ENCODE measurements at regions not wholly inside any gene's neighbourhood (a gene's known extent, or its start where the extent isn't known, plus 50 kb on each side); places are given as distances from the start of the nearest gene placed in this dataset.

- TF ChIP-seq CTCF (IDR thresholded peaks at IDR 0.05; ENCODE audit: extremely low read depth, missing control alignments) = no peak
- DNase-seq (ENCODE audit: low spot score) = no peak
Measured at GRCh38 chr11:127448101-127448500, 447.5 kb upstream of the KIRREL3 start.

- no peak for TF ChIP-seq CTCF (IDR thresholded peaks at IDR 0.05; ENCODE audit: extremely low read depth, missing control alignments)
Measured at GRCh38 chr11:127445476-127445875, 444.9 kb upstream of the KIRREL3 start.

GRCh38 chr11:127443297-127443696 lies 442.7 kb upstream of the KIRREL3 start:
- DNase-seq (ENCODE audit: low spot score) = no peak

More at GRCh38 chr11:127445476-127445875, 444.9 kb upstream of the KIRREL3 start:
- no peak for DNase-seq (ENCODE audit: low spot score)

GRCh38 chr11:127440616-127441015 lies 440.0 kb upstream of the KIRREL3 start:
- TF ChIP-seq CTCF (IDR thresholded peaks at IDR 0.05; ENCODE audit: extremely low read depth, missing control alignments) = no peak
- no peak for DNase-seq (ENCODE audit: low spot score)

More at GRCh38 chr11:127443297-127443696, 442.7 kb upstream of the KIRREL3 start:
- TF ChIP-seq CTCF (IDR thresholded peaks at IDR 0.05; ENCODE audit: extremely low read depth, missing control alignments) = no peak

- TF ChIP-seq CTCF (IDR thresholded peaks at IDR 0.05; ENCODE audit: extremely low read depth, missing control alignments) = no peak
- no peak for DNase-seq (ENCODE audit: low spot score)
Measured at GRCh38 chr11:127425281-127425680, 424.7 kb upstream of the KIRREL3 start.

GRCh38 chr11:127424661-127425060 lies 424.1 kb upstream of the KIRREL3 start:
- TF ChIP-seq CTCF (IDR thresholded peaks at IDR 0.05; ENCODE audit: extremely low read depth, missing control alignments) = no peak
- no peak for DNase-seq (ENCODE audit: low spot score)

GRCh38 chr11:127420139-127420538 lies 419.6 kb upstream of the KIRREL3 start:
- no peak for DNase-seq (ENCODE audit: low spot score)
- TF ChIP-seq CTCF (IDR thresholded peaks at IDR 0.05; ENCODE audit: extremely low read depth, missing control alignments) = no peak

Measured in GM20000 (cell line).